HAP-1 (cell line): ENCODE measurements at regions not wholly inside any gene's neighbourhood (a gene's known extent, or its start where the extent isn't known, plus 50 kb on each side); places are given as distances from the start of the nearest gene placed in this dataset.

Experiments used
- DNase-seq, 2 experiments: peaks; one replicate each; pipeline ENCODE4 v3.0.0-alpha.2; 2016 to 2020; ENCODE audit warnings: low spot score in 2 of 2
- H3K27me3 ChIP-seq: fragments of 250-450 bp; sonication (Bioruptor Pico); 2 replicates; pipeline ENCODE4 v1.5.1; 2020; ENCODE audit warnings: low read depth, mild to moderate bottlenecking, moderate library complexity
- H3K36me3 ChIP-seq: fragments of 250-450 bp; sonication (Bioruptor Pico); replicated peaks from 2 replicates; pipeline ENCODE4 v1.5.1; 2020; ENCODE audit warnings: mild to moderate bottlenecking
- H3K4me1 ChIP-seq: fragments of 250-450 bp; sonication (Bioruptor Pico); 2 replicates; pipeline ENCODE4 v1.5.1; 2020; ENCODE audit warnings: mild to moderate bottlenecking
- H3K4me3 ChIP-seq: fragments of 250-450 bp; sonication (Bioruptor Pico); 2 replicates; pipeline ENCODE4 v1.5.1; 2020; ENCODE audit warnings: mild to moderate bottlenecking, moderate library complexity
- H3K9me3 ChIP-seq: fragments of 250-450 bp; sonication (Bioruptor Pico); 2 replicates; pipeline ENCODE4 v1.5.1; 2020; ENCODE audit warnings: mild to moderate bottlenecking, moderate library complexity
- in situ Hi-C: fragments of 300-500 bp; cut with MboI; formaldehyde crosslinking; loops from 3 replicates; pipeline ENCODE4 v1.14.3; 2020; ENCODE audit warnings: low sequenced_read_pairs, inconsistent platforms, mixed read lengths

GRCh38 chr6:100153636-100154275, 159.7 kb upstream of the MCHR2 start:
- DNase-seq = no peak
- H3K4me1 ChIP-seq = no peaks in the 10 kb centered on the region
- no peaks in the 10 kb centered on the region for H3K9me3 ChIP-seq
- H3K36me3 ChIP-seq = no peaks in the 10 kb centered on the region
- in situ Hi-C loops = no loop called here
- no peak overlapping the region for H3K4me3 ChIP-seq
- H3K27me3 ChIP-seq = no peaks in the 10 kb centered on the region

- DNase-seq = no peak
- Histone ChIP-seq H3K27me3 (no peaks in the 10 kb centered on the region), H3K4me1 (no peaks in the 10 kb centered on the region), H3K4me3 (no peak overlapping the region), H3K36me3 (no peaks in the 10 kb centered on the region), H3K9me3 (no peaks in the 10 kb centered on the region)
- in situ Hi-C loops = no loop called here
Measured at GRCh38 chr6:100152201-100152600, 158.2 kb upstream of the MCHR2 start.

- Histone ChIP-seq H3K9me3 (no peaks in the 10 kb centered on the region), H3K4me1 (no peaks in the 10 kb centered on the region), H3K4me3 (no peak overlapping the region), H3K27me3 (no peaks in the 10 kb centered on the region), H3K36me3 (no peaks in the 10 kb centered on the region)
- no peak for DNase-seq
- in situ Hi-C loops = no loop called here
Measured at GRCh38 chr6:100144991-100145390, 151.0 kb upstream of the MCHR2 start.

GRCh38 chr6:100138346-100139022, 144.5 kb upstream of the MCHR2 start:
- no peak overlapping the region for H3K4me3 ChIP-seq
- H3K4me1 ChIP-seq = no peaks in the 10 kb centered on the region
- no peak for DNase-seq

GRCh38 chr6:100137759-100138158, 143.7 kb upstream of the MCHR2 start:
- in situ Hi-C loops = no loop called here
- H3K27me3 ChIP-seq = no peaks in the 10 kb centered on the region
- DNase-seq = no peak

More at GRCh38 chr6:100138346-100139022, 144.5 kb upstream of the MCHR2 start:
- H3K27me3 ChIP-seq = no peaks in the 10 kb centered on the region
- no peaks in the 10 kb centered on the region for H3K36me3 ChIP-seq
- in situ Hi-C loops = no loop called here
- H3K9me3 ChIP-seq = no peaks in the 10 kb centered on the region

DNA sequence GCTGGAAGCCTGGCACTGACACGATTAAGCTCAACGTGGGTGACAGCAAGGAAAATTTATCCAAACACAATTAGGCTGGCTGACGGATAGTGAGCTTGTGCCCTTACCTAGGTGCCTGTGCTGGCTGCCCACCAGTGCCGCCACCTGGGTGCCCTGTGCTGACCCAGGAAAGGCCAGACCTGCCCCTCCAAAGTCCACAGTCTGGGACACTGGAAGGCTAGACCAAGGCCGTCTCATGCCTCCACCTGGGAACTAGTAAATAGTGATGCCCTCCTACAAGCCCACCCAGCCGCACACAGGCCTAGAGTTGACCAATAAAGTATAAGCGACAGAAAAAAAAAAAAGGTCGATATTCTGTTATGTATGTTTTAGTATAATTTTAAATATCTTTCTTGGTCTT, 142.6 kb upstream of the MCHR2 start:
- no peaks in the 10 kb centered on the region for H3K36me3 ChIP-seq
- no peaks in the 10 kb centered on the region for H3K4me1 ChIP-seq
- no peak overlapping the region for H3K4me3 ChIP-seq
- H3K27me3 ChIP-seq = no peaks in the 10 kb centered on the region
- in situ Hi-C loops = no loop called here
- no peak for DNase-seq
- H3K9me3 ChIP-seq = no peaks in the 10 kb centered on the region

More at GRCh38 chr6:100137759-100138158, 143.7 kb upstream of the MCHR2 start:
- Histone ChIP-seq H3K36me3 (no peaks in the 10 kb centered on the region), H3K4me1 (no peaks in the 10 kb centered on the region), H3K9me3 (no peaks in the 10 kb centered on the region), H3K4me3 (no peak overlapping the region)

DNA sequence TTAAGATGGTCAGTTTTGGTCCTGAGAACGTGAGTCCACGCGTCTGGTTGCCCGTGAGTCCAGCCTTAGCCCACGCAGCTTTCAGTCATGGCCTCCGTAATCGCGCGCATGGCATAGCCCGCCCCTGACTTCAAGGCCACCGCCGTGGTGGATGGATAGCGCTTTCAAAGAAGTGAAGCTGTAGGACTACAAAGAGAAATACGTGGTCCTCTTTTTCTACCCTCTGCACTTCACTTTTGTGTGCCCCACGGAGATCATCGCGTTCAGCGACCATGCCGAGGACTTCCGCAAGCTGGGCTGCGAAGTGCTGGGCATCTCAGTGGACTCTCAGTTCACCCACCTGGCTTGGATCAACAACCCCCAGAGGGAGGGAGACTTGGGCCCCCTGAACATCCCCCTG, 142.0 kb upstream of the MCHR2 start:
- Histone ChIP-seq H3K36me3 (no peaks in the 10 kb centered on the region), H3K4me3 (no peak overlapping the region), H3K27me3 (no peaks in the 10 kb centered on the region), H3K4me1 (no peaks in the 10 kb centered on the region), H3K9me3 (no peaks in the 10 kb centered on the region)
- in situ Hi-C loops = no loop called here
- no peak for DNase-seq

DNA sequence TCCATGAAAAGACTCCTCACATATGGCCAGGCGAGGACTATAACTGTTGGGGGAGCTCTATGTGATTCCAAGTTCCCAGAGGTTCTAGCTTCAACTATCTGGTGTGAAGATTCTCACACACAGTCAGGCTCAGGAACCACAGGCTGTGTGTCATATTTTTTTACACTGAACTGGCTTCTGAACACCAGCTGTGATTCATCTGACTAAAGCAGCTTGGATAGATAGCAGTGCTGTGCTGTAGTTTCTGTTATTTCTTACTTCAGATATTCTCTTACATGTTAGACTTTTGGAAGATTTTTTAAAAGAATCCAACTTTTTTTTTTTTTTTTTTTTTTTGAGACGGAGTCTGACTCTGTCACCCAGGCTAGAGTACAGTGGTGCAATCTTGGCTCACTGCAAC, 140.7 kb upstream of the MCHR2 start:
- Histone ChIP-seq H3K4me1 (no peaks in the 10 kb centered on the region), H3K36me3 (no peaks in the 10 kb centered on the region), H3K4me3 (no peak overlapping the region), H3K9me3 (no peaks in the 10 kb centered on the region), H3K27me3 (no peaks in the 10 kb centered on the region)
- in situ Hi-C loops = no loop called here
- DNase-seq = no peak

DNA sequence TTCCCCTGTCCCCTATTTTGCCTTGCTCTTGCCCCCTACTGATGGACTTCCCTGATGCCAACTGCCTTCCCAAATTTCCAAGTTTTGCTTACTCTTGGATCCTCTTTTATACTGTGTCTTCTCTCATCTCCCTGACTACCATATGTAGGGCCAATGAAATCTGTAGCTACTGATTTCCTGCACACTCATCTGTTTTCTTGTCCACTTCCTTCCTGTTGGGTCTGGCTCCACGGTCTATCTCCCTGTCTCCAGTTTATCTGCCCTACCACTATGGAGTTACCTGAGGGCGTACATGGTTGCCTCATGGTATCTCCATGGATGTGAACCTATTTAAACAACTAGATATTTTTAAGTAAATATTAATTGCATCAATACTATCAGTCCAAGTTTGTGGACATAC, 140.3 kb upstream of the MCHR2 start:
- no peak for DNase-seq
- in situ Hi-C loops = no loop called here
- no peaks in the 10 kb centered on the region for H3K4me1 ChIP-seq

DNA sequence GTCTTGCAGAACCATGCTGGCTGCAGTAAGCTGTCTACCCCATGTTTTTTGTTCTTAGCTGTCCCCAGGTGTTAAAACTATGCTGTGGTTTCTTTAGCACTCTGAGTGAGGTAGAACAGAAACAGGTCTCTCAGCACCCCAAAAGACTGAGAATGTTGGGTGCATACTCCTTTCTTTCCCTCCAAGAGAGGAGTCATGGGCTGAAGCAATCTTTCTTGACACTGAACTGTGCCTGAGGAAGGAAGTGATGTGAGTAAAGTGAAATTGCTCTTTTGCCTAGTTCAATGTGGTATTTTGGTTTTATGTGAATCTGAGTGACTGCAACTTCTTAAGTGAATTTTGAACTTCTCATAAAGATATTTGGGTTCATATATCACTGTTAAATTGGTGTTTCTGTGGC, 138.0 kb upstream of the MCHR2 start:
- Histone ChIP-seq H3K27me3 (no peaks in the 10 kb centered on the region), H3K4me3 (no peak overlapping the region), H3K36me3 (no peaks in the 10 kb centered on the region), H3K9me3 (no peaks in the 10 kb centered on the region), H3K4me1 (no peaks in the 10 kb centered on the region)
- in situ Hi-C loops = no loop called here
- DNase-seq = no peak

More for the DNA sequence above, 140.3 kb upstream of the MCHR2 start:
- Histone ChIP-seq H3K27me3 (no peaks in the 10 kb centered on the region), H3K36me3 (no peaks in the 10 kb centered on the region), H3K4me3 (no peak overlapping the region), H3K9me3 (no peaks in the 10 kb centered on the region)

GRCh38 chr6:100130630-100131029, 136.6 kb upstream of the MCHR2 start:
- in situ Hi-C loops = no loop called here
- Histone ChIP-seq H3K4me1 (no peaks in the 10 kb centered on the region), H3K4me3 (no peak overlapping the region), H3K27me3 (no peaks in the 10 kb centered on the region), H3K36me3 (no peaks in the 10 kb centered on the region), H3K9me3 (no peaks in the 10 kb centered on the region)
- no peak for DNase-seq

DNA sequence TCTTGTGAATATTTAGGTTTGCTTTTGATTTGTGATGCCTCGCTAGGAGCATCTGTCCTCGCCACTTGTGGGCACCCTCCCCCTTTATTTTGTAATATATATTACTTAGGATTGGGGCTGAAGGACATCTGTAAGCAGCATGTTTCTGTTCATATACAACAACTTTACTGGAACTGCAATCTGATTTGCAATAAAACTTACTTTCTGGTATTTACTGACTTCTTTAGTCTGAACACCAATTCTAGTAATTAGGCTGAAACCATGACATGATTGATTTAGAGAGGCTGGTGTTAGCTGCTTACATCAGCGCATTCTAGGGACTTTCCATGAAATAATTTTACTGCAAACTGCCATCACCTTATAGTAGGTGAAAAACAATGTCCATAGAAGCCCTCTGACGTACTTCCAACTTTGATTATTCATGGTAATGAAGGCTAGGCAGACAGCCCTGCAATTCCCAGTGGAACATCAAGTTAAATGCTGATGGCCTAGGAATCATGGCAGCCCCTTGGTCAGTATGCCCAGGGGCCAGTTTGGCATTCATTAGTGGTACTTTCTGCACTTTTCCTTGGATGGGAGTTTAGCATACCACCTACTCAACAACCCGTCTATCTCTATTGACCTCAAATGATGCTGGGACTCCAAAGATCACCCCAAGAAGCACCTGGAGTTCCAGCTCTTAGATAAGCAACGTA, 132.9 kb upstream of the MCHR2 start:
- no peaks in the 10 kb centered on the region for H3K27me3 ChIP-seq
- H3K4me3 ChIP-seq = no peak overlapping the region
- no peak for DNase-seq
- H3K36me3 ChIP-seq = no peaks in the 10 kb centered on the region
- no peaks in the 10 kb centered on the region for H3K4me1 ChIP-seq
- in situ Hi-C loops = loop anchor here (10.0 kb wide), 1 partner anchor 538 kb away; no protein-coding TSS in a partner anchor
- no peaks in the 10 kb centered on the region for H3K9me3 ChIP-seq

DNA sequence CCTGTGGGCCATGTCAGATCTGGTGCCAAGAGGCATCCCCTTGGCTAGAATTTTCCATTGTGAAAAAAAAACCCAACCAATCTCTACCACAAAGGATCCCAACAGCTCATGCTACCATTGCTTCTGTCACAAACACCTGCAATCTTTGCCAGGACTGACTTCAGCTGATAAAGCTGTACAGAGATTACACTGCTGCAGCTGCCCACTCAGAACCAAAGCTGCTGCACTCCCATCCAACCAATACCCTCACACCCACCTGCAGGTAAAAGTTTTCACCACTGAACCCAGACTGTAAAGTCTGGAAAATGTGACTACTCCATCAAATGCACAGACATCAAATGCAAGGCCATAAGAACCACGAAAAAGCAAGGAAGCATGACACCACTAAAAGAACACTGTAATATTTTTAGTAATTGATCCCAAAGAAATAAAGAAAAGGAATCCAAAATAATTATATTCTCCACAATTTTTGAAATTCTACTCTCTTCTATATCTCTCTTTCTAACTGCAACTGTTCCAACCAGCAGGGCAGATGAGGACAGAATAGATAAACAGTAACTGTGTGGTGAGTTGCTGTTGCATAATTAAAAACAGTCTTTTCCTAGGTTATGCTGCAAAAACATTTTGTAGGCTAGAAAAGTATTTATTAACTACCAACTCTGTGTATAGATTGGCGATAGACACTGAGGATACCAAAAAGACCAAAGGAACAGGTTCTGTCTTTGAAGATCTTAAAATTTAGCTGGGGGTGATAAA, 128.0 kb upstream of the MCHR2 start:
- no peaks in the 10 kb centered on the region for H3K36me3 ChIP-seq
- no peak overlapping the region for H3K4me3 ChIP-seq
- no peaks in the 10 kb centered on the region for H3K4me1 ChIP-seq
- no peak for DNase-seq
- H3K9me3 ChIP-seq = no peaks in the 10 kb centered on the region
- in situ Hi-C loops = loop anchor here (5.0 to 10.0 kb wide), 2 partner anchors 355 to 543 kb away; no protein-coding TSS in a partner anchor
- H3K27me3 ChIP-seq = no peaks in the 10 kb centered on the region
